ENCODE measurements at regions not wholly inside any gene's neighbourhood (a gene's known extent, or its start where the extent isn't known, plus 50 kb on each side); places are given as distances from the start of the nearest gene placed in this dataset.

GRCh38 chr17:34070712-34071111, 184.4 kb upstream of the CCL2 start:
- TF ChIP-seq POLR2A (IDR thresholded peaks at IDR 0.05) (no peak), CTCF (IDR thresholded peaks at IDR 0.05) (no peak)

Measured in Peyer's patch (tissue), 4 donors.